Activated CD4-positive, alpha-beta T cell treated with anti-CD3 and anti-CD28 coated beads, Interleukin-2, amount 10 ng/mL, durations not matched to agents 24 days and 14 days (primary cell): ENCODE measurements at regions not wholly inside any gene's neighbourhood (a gene's known extent, or its start where the extent isn't known, plus 50 kb on each side); places are given as distances from the start of the nearest gene placed in this dataset.
"Not testable (repeated sequence)": the region's sequence is repeated elsewhere in the genome, so short reads cannot be mapped to it uniquely, and the experiment has no call there.

Source experiments
- DNase-seq: peaks from one replicate; pipeline ENCODE4 v3.0.0; 2022
- H3K27ac Mint-ChIP-seq: one replicate; pipeline ENCODE4 v1.8.0; 2022; ENCODE audit warnings: mild to moderate bottlenecking, mixed read lengths
- H3K27me3 Mint-ChIP-seq: one replicate; pipeline ENCODE4 v1.8.0; 2022; ENCODE audit warnings: mixed read lengths
- H3K36me3 Mint-ChIP-seq: one replicate; pipeline ENCODE4 v1.8.0; 2022; ENCODE audit warnings: low read depth, mild to moderate bottlenecking, mixed read lengths
- H3K4me1 Mint-ChIP-seq: one replicate; pipeline ENCODE4 v1.8.0; 2021; ENCODE audit warnings: mixed read lengths
- H3K4me3 Mint-ChIP-seq: one replicate; pipeline ENCODE4 v1.8.0; 2022; ENCODE audit warnings: mild to moderate bottlenecking, moderate library complexity, mixed read lengths
- H3K9me3 Mint-ChIP-seq: one replicate; pipeline ENCODE4 v1.8.0; 2021; ENCODE audit warnings: mixed read lengths
- intact Hi-C: fragments of 100-400 bp; cut with micrococcal nuclease; formaldehyde crosslinking; loops from one replicate; pipeline ENCODE4 v1.15.1; 2023

DNA sequence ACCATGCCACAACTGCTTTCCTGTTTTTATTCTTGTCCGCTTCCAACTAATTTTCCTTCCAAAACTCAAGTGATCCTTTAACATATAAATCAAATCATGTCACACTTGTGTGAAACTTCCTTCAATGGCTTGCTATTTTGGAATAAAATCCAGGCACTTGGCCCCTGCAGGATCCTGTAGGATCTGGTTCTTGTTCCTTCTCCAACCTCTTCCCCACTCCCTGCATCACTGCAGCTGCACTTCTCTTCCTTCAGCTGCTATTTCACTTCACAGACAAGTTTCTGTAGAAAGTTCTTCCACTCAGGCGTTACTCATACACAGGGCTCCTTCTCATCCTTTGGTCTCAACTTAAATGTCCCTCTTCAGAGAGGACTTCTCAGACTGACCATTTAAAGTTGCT, 239.7 kb upstream of the BTG1 start:
- Mint-ChIP-seq H3K4me1 (peaks cover 18% of the 10 kb centered on the region), H3K9me3 (peaks cover 11% of the 10 kb centered on the region), H3K27ac (no peak overlapping the region), H3K27me3 (no peaks in the 10 kb centered on the region), H3K4me3 (no peak overlapping the region), H3K36me3 (peaks cover 3% of the 10 kb centered on the region)
- DNase-seq, result no peak
- intact Hi-C loops, result no loop called here

- Mint-ChIP-seq H3K4me3 (no peak overlapping the region), H3K9me3 (peaks cover 11% of the 10 kb centered on the region), H3K27ac (no peak overlapping the region), H3K36me3 (no peaks in the 10 kb centered on the region), H3K27me3 (no peaks in the 10 kb centered on the region), H3K4me1 (peaks cover 23% of the 10 kb centered on the region)
- intact Hi-C loops, result no loop called here
- no peak for DNase-seq
These were observed 238.9 kb upstream of the BTG1 start for GRCh38 chr12:92384571-92384970.

GRCh38 chr12:92382383-92382878, 236.8 kb upstream of the BTG1 start:
- Mint-ChIP-seq H3K4me1 (peaks cover 37% of the 10 kb centered on the region), H3K4me3 (no peak overlapping the region), H3K27me3 (no peaks in the 10 kb centered on the region), H3K27ac (no peak overlapping the region), H3K9me3 (peaks cover 14% of the 10 kb centered on the region), H3K36me3 (no peaks in the 10 kb centered on the region)
- DNase-seq, result no peak
- intact Hi-C loops, result no loop called here

DNA sequence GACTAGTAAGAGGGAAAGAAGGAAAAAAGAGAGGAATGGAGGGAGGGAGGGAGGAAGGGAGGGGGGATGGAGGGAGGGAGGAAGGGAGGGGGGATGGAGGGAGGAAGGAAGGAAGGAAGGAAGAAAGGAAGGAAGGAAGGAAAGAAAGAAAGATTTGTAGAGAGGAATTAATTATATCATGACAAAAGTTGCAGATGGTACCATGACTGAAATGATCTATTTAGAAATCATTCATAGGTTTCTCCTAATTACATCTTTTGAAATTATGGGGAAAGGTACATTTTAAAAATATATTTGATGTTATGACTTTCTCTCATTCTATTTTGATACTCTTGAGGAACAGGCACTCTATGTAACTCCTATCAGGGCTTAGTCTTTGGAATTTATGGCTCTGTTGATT, 236.2 kb upstream of the BTG1 start:
- Mint-ChIP-seq H3K4me3 (no peak overlapping the region), H3K36me3 (no peaks in the 10 kb centered on the region), H3K4me1 (peaks cover 34% of the 10 kb centered on the region), H3K27ac (no peak overlapping the region), H3K9me3 (peaks cover 14% of the 10 kb centered on the region), H3K27me3 (no peaks in the 10 kb centered on the region)
- intact Hi-C loops, result no loop called here
- DNase-seq, result no peak

DNA sequence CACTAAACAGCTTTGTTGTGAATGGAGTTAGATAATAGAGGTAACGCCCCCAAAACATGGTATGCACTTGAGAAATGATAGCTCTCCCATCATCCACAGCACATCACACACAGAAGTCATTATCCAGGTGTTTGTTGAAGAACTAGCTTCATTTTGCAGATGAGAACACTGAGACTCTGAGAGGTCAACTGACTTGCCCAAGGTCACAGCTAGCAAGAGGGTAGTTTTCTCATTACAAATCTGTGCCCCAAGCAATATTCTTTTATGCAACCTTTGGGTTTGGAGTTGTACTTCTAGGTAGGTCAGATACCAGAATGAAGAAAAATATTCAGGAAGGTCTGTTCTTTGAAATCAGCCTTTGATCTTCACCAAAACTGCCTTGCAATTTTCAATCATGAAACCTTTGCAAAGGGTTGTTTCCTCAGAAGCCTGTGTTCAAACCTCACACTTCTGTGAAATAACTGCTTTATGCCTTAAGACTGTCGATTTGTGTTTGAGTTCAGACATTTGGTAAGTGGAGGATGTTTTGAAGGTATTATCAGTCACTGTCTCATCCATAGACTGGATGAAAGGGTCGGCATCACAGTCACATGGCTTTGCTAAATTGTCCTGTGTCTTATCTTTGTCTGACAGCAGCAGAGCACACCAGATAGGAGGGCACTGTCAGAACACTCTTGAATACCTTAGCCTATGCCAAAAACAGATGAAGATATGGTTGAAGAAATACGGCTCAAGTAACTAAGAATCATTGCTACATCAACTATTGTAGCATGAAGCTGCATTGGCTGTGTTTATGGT, 233.2 kb upstream of the BTG1 start:
- Mint-ChIP-seq H3K27me3 (no peaks in the 10 kb centered on the region), H3K27ac (peak overlapping the region; percentile 52), H3K4me1 (peaks cover 34% of the 10 kb centered on the region), H3K4me3 (peak overlapping the region; percentile 19), H3K36me3 (peaks cover 3% of the 10 kb centered on the region), H3K9me3 (peaks cover 14% of the 10 kb centered on the region)
- DNase-seq, result peak; percentile 76
- intact Hi-C loops, result no loop called here

GRCh38 chr12:92375504-92375903, 229.9 kb upstream of the BTG1 start:
- H3K4me3 Mint-ChIP-seq, H3K36me3 Mint-ChIP-seq, intact Hi-C loops, DNase-seq, H3K27ac Mint-ChIP-seq, H3K27me3 Mint-ChIP-seq: not testable (repeated sequence)
- Mint-ChIP-seq H3K9me3 (peaks cover 13% of the 10 kb centered on the region), H3K4me1 (peaks cover 34% of the 10 kb centered on the region)

- peaks cover 19% of the 10 kb centered on the region for H3K9me3 Mint-ChIP-seq
- no peaks in the 10 kb centered on the region for H3K27me3 Mint-ChIP-seq
- intact Hi-C loops, result no loop called here
These were observed 225.2 kb upstream of the BTG1 start for GRCh38 chr12:92370828-92371227.

DNA sequence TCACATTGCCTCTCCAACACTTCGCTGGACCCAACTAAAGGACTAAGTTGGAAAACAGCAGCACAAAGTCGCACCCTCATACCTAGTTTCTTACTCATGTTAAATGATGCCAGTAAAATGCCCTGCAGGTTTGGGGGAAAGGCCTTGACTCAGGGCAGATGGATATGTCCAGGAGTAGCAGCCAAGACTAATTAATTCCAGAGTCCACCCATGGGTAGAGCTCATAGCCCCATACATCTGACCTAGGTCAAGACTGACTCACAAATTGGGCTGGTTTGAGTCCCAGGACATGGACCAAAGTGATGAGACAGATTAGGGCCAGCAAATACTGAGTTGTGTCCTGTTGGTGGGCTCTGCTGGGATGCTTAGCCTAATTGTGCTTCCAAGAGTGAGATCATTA, 224.0 kb upstream of the BTG1 start:
- Mint-ChIP-seq H3K36me3 (peaks cover 3% of the 10 kb centered on the region), H3K4me1 (peaks cover 11% of the 10 kb centered on the region), H3K27me3 (no peaks in the 10 kb centered on the region), H3K4me3 (no peak overlapping the region), H3K27ac (no peak overlapping the region), H3K9me3 (peaks cover 19% of the 10 kb centered on the region)
- intact Hi-C loops, result no loop called here
- no peak for DNase-seq

More at GRCh38 chr12:92370828-92371227, 225.2 kb upstream of the BTG1 start:
- Mint-ChIP-seq H3K27ac (no peak overlapping the region), H3K36me3 (peaks cover 3% of the 10 kb centered on the region), H3K4me3 (no peak overlapping the region), H3K4me1 (peaks cover 9% of the 10 kb centered on the region)
- DNase-seq, result no peak

DNA sequence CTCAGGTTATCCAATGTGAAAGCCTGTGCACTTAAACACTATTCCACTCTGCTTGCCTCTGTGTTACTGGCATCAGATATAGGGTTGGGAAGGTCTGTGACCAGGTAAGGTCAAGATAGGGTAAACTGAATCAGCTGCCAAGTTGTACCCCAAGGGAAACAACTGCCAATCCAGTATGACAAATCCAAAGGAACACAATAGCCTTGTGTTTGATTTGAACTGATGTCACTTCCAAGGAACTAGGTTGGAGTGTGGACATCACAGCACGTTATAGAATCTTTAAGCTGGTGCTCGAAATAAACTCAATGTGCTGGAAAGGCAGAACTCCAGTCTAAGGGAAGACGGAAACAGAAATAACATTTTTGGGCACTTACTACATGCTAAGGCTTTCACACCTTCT, 223.4 kb upstream of the BTG1 start:
- intact Hi-C loops, result no loop called here

DNA sequence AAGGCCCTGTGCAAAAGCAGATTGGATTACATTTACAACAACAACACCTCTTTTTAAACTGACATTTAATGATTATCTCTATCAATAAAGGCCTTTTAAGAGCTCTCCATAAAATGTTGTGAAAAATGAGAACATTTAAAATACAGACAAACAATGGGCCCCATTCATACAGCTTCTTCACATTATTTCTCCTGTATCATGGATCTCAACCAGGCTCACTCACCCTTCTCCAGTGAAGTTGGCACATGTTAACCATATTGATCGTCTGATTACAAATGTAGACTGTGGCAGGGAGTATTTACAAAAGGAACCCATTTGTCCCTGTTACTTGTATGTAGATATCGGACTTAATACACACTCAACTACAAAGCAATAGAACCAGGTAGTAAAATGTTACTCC, 220.2 kb upstream of the BTG1 start:
- Mint-ChIP-seq H3K36me3 (peaks cover 15% of the 10 kb centered on the region), H3K4me3 (no peak overlapping the region), H3K27me3 (no peaks in the 10 kb centered on the region), H3K27ac (no peak overlapping the region), H3K9me3 (peaks cover 21% of the 10 kb centered on the region), H3K4me1 (peaks cover 33% of the 10 kb centered on the region)
- intact Hi-C loops, result no loop called here
- peak; percentile 31 for DNase-seq

More for the DNA sequence above, 223.4 kb upstream of the BTG1 start:
- Mint-ChIP-seq H3K4me3 (no peak overlapping the region), H3K27me3 (no peaks in the 10 kb centered on the region), H3K9me3 (peaks cover 19% of the 10 kb centered on the region), H3K27ac (no peak overlapping the region), H3K36me3 (peaks cover 3% of the 10 kb centered on the region), H3K4me1 (peaks cover 9% of the 10 kb centered on the region)
- DNase-seq, result peak; percentile 36

DNA sequence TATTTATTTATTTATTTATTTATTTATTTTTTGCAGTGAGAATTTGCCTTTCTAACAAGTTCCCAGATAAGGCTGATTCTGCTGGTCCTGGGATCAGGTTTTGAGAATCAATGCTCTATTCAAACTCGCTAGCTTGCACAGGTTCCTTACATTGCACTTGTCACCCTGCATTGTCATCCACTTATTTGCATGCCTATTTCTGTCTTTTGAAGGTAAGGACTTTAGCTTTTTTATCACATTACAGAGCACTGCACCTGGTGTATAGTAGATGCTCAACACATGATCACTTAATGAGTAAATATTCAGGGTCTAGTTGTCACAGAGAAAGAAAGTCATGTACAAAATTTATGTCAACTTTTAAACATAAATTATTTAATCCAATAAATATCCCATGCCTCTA, 219.7 kb upstream of the BTG1 start:
- H3K27ac Mint-ChIP-seq, result no peak overlapping the region
- H3K36me3 Mint-ChIP-seq, result peaks cover 20% of the 10 kb centered on the region
- H3K27me3 Mint-ChIP-seq, result no peaks in the 10 kb centered on the region
- H3K9me3 Mint-ChIP-seq, result peaks cover 23% of the 10 kb centered on the region
- intact Hi-C loops, result no loop called here
- peaks cover 36% of the 10 kb centered on the region for H3K4me1 Mint-ChIP-seq
- H3K4me3 Mint-ChIP-seq, result no peak overlapping the region
- peak; percentile 36 for DNase-seq

- intact Hi-C loops, result loop anchor here (5.0 kb wide), 1 partner anchor 216 kb away; the partner anchor contains the start of gene BTG1
- H3K9me3 Mint-ChIP-seq, result peaks cover 25% of the 10 kb centered on the region
- no peaks in the 10 kb centered on the region for H3K27me3 Mint-ChIP-seq
- H3K36me3 Mint-ChIP-seq, result peaks cover 30% of the 10 kb centered on the region
- peak overlapping the region; percentile 64 for H3K27ac Mint-ChIP-seq
- peak overlapping the region; percentile 75 for H3K4me3 Mint-ChIP-seq
- peak; percentile 79 for DNase-seq
- peaks cover 41% of the 10 kb centered on the region for H3K4me1 Mint-ChIP-seq
These were observed 217.9 kb upstream of the BTG1 start for GRCh38 chr12:92363295-92364146.

GRCh38 chr12:92362785-92363184, 217.1 kb upstream of the BTG1 start:
- Mint-ChIP-seq H3K4me1 (peaks cover 41% of the 10 kb centered on the region), H3K36me3 (peaks cover 33% of the 10 kb centered on the region), H3K27ac (peak overlapping the region; percentile 64), H3K4me3 (peak overlapping the region; percentile 75), H3K27me3 (no peaks in the 10 kb centered on the region), H3K9me3 (peaks cover 26% of the 10 kb centered on the region)
- peak; percentile 62 for DNase-seq
- intact Hi-C loops, result loop anchor here (1.0 to 5.0 kb wide), 2 partner anchors 41 to 215 kb away; partner anchors contain the start of gene BTG1

DNA sequence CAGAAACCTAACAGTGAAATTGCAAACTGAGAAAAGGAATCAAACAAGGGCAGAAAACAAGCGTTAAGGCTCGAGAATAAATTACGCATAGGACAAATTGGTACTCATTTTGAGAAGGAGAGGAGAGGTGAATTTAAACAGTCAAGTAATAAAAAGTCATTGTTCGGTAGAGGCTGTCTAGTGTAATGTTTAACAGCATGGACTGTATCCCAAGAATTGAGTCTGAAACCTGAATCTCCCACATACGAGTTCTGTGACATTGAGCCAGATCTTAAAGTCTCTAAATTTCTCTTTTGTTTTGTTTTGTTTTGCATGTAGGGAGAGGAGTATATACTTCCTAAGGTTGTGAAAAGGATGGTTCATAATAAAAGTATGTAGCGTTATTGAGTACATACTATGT, 216.5 kb upstream of the BTG1 start:
- H3K27ac Mint-ChIP-seq, result peak overlapping the region; percentile 54
- peaks cover 37% of the 10 kb centered on the region for H3K36me3 Mint-ChIP-seq
- H3K9me3 Mint-ChIP-seq, result peaks cover 31% of the 10 kb centered on the region
- intact Hi-C loops, result loop anchor here (1.0 to 5.0 kb wide), 2 partner anchors 41 to 215 kb away; partner anchors contain the start of gene BTG1
- H3K27me3 Mint-ChIP-seq, result no peaks in the 10 kb centered on the region
- peaks cover 42% of the 10 kb centered on the region for H3K4me1 Mint-ChIP-seq
- peak overlapping the region; percentile 32 for H3K4me3 Mint-ChIP-seq
- no peak for DNase-seq
